ENCODE measurements at regions not wholly inside any gene's neighbourhood (a gene's known extent, or its start where the extent isn't known, plus 50 kb on each side); places are given as distances from the start of the nearest gene placed in this dataset.
A peak's percentile ranks its signal among the peaks of the same experiment; 100 is the strongest.

- Histone ChIP-seq H3K27ac (ENCODE audit: insufficient read depth, low read depth, low read length) (peak overlapping the region; percentile 87), H3K36me3 (ENCODE audit: control insufficient read depth in 2 of 2, extremely low read depth in 1 of 2, insufficient read depth in 2 of 2, low read length in 2 of 2) (no peaks in the 10 kb centered on the region), H3K4me2 (ENCODE audit: insufficient read depth, low read length) (peak overlapping the region; percentile 64), H3K9me3 (replicated peaks; ENCODE audit: control insufficient read depth, insufficient read depth, low read length) (no peaks in the 10 kb centered on the region), H3K4me1 (ENCODE audit: control insufficient read depth, extremely low read depth, insufficient read depth, low read length) (peaks cover 29% of the 10 kb centered on the region), H2AFZ (ENCODE audit: low read depth, low read length) (peak overlapping the region; percentile 22), H4K20me1 (replicated peaks; ENCODE audit: control insufficient read depth, extremely low read depth, insufficient read depth, low read length) (no peaks in the 10 kb centered on the region), H3K9ac (replicated peaks; ENCODE audit: extremely low read depth, insufficient read depth, low read length) (peak overlapping the region; percentile 57), H3K79me2 (ENCODE audit: control insufficient read depth, insufficient read depth, low read length) (no peaks in the 10 kb centered on the region), H3K27me3 (ENCODE audit: control insufficient read depth in 2 of 2, insufficient read depth in 2 of 2, low read length in 2 of 2) (no peaks in the 10 kb centered on the region), H3K9me1 (replicated peaks; ENCODE audit: control insufficient read depth, extremely low read depth, insufficient read depth, low read length) (no peaks in the 10 kb centered on the region), H3K4me3 (replicated peaks in 1 of 3; ENCODE audit: insufficient read depth in 1 of 3, low read depth in 1 of 3, low read length in 3 of 3) (no peak overlapping the region)
- FAIRE-seq (no peak), DNase-seq (ENCODE audit: low read depth, low spot score) (peak; percentile 75)
- BruUV-seq (replicated peaks), result no TSS peak
- TF ChIP-seq CTCF (IDR thresholded peaks at IDR 0.05; ENCODE audit: extremely low read depth in 1 of 2, insufficient read depth in 1 of 2, low read depth in 1 of 2, low read length in 2 of 2), result no peak
- no peak for TF ChIP-seq MAX (IDR thresholded peaks at IDR 0.05; ENCODE audit: insufficient read depth, insufficient read length)
- TF ChIP-seq GATA2 (IDR thresholded peaks at IDR 0.05; ENCODE audit: insufficient read depth, insufficient read length, low read depth, low read length), result no peak
- TF ChIP-seq MYC (IDR thresholded peaks at IDR 0.05; ENCODE audit: low read depth, low read length), result no peak
- no peak for TF ChIP-seq POLR2A (IDR thresholded peaks at IDR 0.05; ENCODE audit: low read depth, low read length)
- TF ChIP-seq POLR2AphosphoS5 (IDR thresholded peaks at IDR 0.05; ENCODE audit: insufficient read depth, low read depth, low read length), result no peak
- TF ChIP-seq EZH2 (IDR thresholded peaks at IDR 0.05; ENCODE audit: borderline replicate concordance, low read depth, low read length, severe bottlenecking), result no peak
- no peak for TF ChIP-seq FOS (IDR thresholded peaks at IDR 0.05; ENCODE audit: borderline replicate concordance, insufficient read depth, low read length)
- TF ChIP-seq JUN (IDR thresholded peaks at IDR 0.05; ENCODE audit: borderline replicate concordance, insufficient read depth, insufficient read length, low read depth), result no peak
- ChIA-PET POLR2A (no interaction called here), CTCF (interaction anchor here (1.0 to 1.3 kb wide), 2 partner anchors 10 to 564 kb away, joined by 5 read pairs; no protein-coding TSS in a partner anchor)
- dilution Hi-C loops (cut with MboI; ENCODE audit: extremely low pct_ligation_motif_present, low sequenced_read_pairs) (no loop called here), intact Hi-C loops (cut with micrococcal nuclease) (loop anchor here (2.0 to 5.0 kb wide), 4 partner anchors 421 to 1789 kb away; partner anchors contain the start of genes ANTXR2 and MRPL1)
Measured at GRCh38 chr4:79651456-79651855, 243.4 kb upstream of the GK2 start.
